NCI-H774 (cell line): ENCODE measurements at regions not wholly inside any gene's neighbourhood (a gene's known extent, or its start where the extent isn't known, plus 50 kb on each side); places are given as distances from the start of the nearest gene placed in this dataset.

Source experiments
- DNase-seq: peaks from one replicate; lab custom pipeline; 2025; lab: John Stamatoyannopoulos, UW

GRCh38 chr16:8271344-8271743, 319.0 kb downstream of the TMEM114 start:
- DNase-seq = no peak

GRCh38 chr16:8262299-8262698, 328.0 kb downstream of the TMEM114 start:
- no peak for DNase-seq

- DNase-seq = no peak
Observed at GRCh38 chr16:8260140-8260539, 330.2 kb downstream of the TMEM114 start.

DNA sequence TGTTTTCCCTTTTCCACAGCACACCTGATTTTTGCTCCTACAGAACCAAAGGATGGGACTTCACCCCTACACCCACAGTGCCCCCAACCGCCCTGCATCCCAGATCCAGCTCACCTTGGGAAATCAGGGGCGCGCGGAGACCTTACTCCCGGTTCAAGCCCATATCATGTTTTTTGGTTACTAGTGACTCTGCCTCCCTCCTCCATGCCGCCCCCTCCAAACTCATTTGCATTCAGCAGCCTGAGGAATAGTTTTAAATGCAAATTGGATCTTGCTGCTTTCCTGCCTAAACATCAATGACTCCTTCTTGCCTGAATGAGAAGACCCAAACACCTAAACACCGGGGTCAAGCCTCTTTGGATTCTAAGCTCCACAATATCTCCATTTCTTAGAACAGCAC, 331.8 kb downstream of the TMEM114 start:
- DNase-seq = no peak

- no peak for DNase-seq
Observed at GRCh38 chr16:8257561-8257960, 332.8 kb downstream of the TMEM114 start.

DNA sequence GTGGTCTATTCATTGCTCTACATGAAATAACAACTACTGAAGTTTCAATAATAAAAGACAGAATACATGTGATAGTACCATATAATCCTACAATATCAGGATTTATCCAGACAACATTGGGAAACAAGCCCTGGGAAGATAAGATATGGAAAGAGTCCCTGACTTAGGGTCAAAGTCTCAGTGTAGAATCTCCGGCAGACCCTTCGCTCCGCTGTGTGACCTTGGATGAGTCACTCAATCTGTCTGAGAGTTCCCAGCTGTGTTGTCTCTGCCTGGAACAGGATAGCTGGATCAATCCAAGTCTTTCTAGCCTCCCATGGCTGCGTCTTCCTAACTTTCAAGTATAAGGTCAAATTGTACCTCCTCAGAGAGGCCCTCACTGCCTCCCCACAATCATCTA, 335.9 kb downstream of the TMEM114 start:
- DNase-seq = no peak

- no peak for DNase-seq
Observed at GRCh38 chr16:8253718-8254117, 336.6 kb downstream of the TMEM114 start.

GRCh38 chr16:8251727-8252126, 338.6 kb downstream of the TMEM114 start:
- no peak for DNase-seq

GRCh38 chr16:8251298-8251697, 339.0 kb downstream of the TMEM114 start:
- no peak for DNase-seq

DNA sequence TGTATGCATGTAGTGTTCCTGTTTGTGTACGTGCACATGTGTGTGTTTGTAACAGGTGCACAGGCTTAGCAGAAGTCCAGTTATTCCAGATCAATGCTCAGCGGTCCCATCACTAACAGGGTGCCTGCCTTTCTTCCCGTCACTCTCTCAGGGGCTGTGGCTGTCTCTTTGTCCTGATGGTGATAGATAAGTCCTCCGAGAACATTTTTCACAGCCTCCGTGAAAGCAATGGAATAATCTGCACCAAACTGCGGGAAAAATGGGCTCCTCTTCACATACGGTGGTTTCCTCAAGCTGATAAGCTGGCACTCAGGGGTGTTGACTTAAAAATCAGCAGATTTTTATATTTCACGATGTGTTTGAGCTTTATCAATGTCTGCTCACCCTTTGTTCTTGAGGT, 342.3 kb downstream of the TMEM114 start:
- DNase-seq = no peak

- DNase-seq = no peak
Observed at GRCh38 chr16:8243981-8244380, 346.3 kb downstream of the TMEM114 start.

DNA sequence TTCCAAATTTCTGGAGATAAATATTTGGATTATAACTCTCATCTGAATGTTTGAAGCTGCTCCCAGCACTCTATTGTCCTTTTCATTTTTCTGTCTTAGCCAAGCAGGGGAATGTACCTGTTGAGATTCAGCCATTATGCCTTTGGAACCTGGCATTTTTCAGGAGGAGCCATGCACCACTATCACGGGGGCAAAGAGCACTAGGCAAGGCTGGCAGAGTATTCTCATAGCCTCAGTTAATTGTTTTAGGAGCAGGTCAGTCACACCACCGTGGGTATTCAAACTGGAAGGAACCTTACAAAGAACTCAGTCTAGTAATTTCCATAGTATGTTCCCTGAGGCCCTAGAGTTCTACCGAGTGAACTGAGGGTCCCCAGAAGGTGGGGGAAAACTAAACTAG, 348.9 kb downstream of the TMEM114 start:
- DNase-seq = no peak

- DNase-seq = no peak
Observed at GRCh38 chr16:8239443-8239842, 350.9 kb downstream of the TMEM114 start.

- DNase-seq = no peak
Observed at GRCh38 chr16:8237452-8237851, 352.9 kb downstream of the TMEM114 start.

DNA sequence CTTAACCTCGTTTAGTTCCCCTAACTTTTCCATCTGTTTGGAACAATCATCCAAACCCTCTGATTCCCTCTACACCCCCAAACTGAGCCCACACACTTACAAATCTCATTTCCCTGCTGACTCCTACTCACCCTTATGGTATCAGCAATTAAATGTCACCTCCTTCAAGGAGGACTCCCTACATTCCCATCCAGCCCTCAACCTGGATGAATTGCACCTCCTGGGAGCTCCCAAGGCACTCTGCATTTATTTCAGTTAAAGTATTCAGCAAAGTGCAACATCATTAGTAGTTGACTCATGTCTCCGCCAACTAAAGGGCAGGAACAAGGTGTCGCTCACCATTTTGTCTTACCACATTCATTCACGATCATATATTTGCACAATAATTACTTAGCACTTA, 353.5 kb downstream of the TMEM114 start:
- no peak for DNase-seq

DNA sequence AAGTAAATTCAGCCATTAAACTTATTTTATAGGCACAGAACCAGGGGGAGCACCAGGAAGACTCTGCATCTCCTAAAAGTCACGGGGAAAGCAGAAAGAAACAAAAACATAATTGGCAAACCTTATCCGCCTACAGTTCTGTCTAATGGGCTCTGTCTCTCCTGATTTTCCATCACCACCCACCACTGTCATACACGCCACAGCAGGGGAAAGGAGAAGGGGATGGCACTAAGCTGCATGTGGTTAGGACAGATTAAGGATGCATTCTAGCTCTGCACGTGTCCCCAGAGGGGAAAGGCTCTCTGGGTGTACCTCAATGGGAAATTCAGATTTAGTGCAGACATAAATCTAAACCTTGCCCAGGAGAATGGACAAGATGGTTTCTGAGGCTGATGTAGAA, 359.8 kb downstream of the TMEM114 start:
- DNase-seq = no peak

GRCh38 chr16:8229011-8229520, 361.2 kb downstream of the TMEM114 start:
- DNase-seq = no peak

- DNase-seq = no peak
Observed at GRCh38 chr16:8217201-8217600, 373.1 kb downstream of the TMEM114 start.

- no peak for DNase-seq
Observed at GRCh38 chr16:8204769-8205168, 385.5 kb downstream of the TMEM114 start.

- no peak for DNase-seq
Observed at GRCh38 chr16:8204096-8204495, 386.2 kb downstream of the TMEM114 start.

DNA sequence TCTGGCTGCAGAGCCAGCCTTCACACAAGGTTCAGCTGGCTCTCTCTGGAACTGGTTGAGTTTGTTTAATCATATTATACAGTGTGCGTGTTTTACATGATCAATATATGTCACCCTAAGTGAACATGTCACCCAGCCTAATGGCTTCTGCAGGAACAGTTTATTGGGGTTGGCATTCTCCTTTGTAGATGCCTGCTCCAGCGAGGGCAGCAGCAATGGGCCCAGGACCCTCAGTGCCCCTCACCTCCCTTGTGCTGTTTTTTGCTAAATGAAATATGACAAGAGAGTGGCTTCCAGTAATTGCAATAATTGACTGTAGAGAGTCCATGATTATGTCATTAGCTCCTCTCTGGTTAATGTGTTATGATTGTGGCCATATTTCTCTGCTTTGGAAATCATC, 387.2 kb downstream of the TMEM114 start:
- DNase-seq = no peak

GRCh38 chr16:8200839-8201238, 389.5 kb downstream of the TMEM114 start:
- DNase-seq = no peak

GRCh38 chr16:8199390-8199789, 390.9 kb downstream of the TMEM114 start:
- no peak for DNase-seq

GRCh38 chr16:8194794-8195193, 395.5 kb downstream of the TMEM114 start:
- no peak for DNase-seq

- no peak for DNase-seq
Observed at GRCh38 chr16:8188841-8189240, 401.5 kb downstream of the TMEM114 start.
